CD4-positive, alpha-beta T cell treated with Interleukin-21 for 1 hour (primary cell): ENCODE measurements at regions not wholly inside any gene's neighbourhood (a gene's known extent, or its start where the extent isn't known, plus 50 kb on each side); places are given as distances from the start of the nearest gene placed in this dataset.
"Not testable (repeated sequence)": the region's sequence is repeated elsewhere in the genome, so short reads cannot be mapped to it uniquely, and the experiment has no call there.

Experiments
- DNase-seq: peaks from one replicate; pipeline ENCODE4 v3.0.0-alpha.2; 2020

GRCh38 chr2:64924170-64924934 lies 64.8 kb upstream of the SLC1A4 start:
- no peak for DNase-seq

- not testable (repeated sequence) for DNase-seq
Measured at GRCh38 chr2:64925930-64926722, 63.1 kb upstream of the SLC1A4 start.

GRCh38 chr2:64928813-64929212 lies 60.4 kb upstream of the SLC1A4 start:
- no peak for DNase-seq

GRCh38 chr2:64929333-64929732 lies 59.9 kb upstream of the SLC1A4 start:
- DNase-seq = no peak

- no peak for DNase-seq
Measured at GRCh38 chr2:64930258-64930671, 58.9 kb upstream of the SLC1A4 start.

- no peak for DNase-seq
Measured at GRCh38 chr2:64931246-64932115, 57.7 kb upstream of the SLC1A4 start.

- no peak for DNase-seq
Measured at GRCh38 chr2:64932116-64932370, 57.2 kb upstream of the SLC1A4 start.

GRCh38 chr2:64932371-64933216 lies 56.6 kb upstream of the SLC1A4 start:
- DNase-seq = no peak

GRCh38 chr2:64934530-64934929 lies 54.7 kb upstream of the SLC1A4 start:
- no peak for DNase-seq

GRCh38 chr2:64936809-64937208 lies 52.4 kb upstream of the SLC1A4 start:
- no peak for DNase-seq

- not testable (repeated sequence) for DNase-seq
Measured at GRCh38 chr2:64937314-64937686, 51.9 kb upstream of the SLC1A4 start.

GRCh38 chr2:64937687-64938491 lies 51.3 kb upstream of the SLC1A4 start:
- no peak for DNase-seq

- no peak for DNase-seq
Measured at GRCh38 chr2:64938607-64939285, 50.5 kb upstream of the SLC1A4 start.

- DNase-seq = peak; percentile 30
Measured at GRCh38 chr2:64939332-64939917, 49.8 kb upstream of the SLC1A4 start.
